ENCODE measurements at regions not wholly inside any gene's neighbourhood (a gene's known extent, or its start where the extent isn't known, plus 50 kb on each side); places are given as distances from the start of the nearest gene placed in this dataset.

DNA sequence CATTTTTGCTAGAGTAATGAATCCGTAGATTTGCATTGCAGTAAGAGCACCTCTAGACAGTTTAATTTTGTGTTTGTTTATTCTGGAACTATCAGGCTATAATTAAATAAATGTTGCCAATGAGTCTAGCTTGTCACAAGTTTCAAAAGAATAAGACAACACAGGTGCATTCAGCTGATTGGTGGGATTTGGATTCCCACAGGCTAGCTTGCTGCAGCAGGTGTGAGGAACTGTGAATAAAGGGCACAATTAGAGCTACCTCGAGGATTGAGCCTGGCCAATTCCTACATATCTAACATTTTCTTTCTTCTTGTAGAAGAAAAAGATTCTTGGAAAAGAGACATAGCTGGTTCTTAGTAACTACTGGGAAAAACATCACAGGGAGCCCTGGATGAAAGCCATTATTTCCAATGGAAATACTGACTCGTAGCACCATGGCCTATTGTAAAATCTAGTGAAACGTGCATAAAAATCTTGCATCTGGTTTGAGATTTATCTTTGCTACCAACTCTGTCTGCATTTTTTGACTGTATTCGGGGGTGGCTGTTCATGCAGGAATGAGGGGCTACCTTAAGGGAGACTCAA lies 360.9 kb downstream of the FGF9 start:
- TF ChIP-seq, protein P1, sequence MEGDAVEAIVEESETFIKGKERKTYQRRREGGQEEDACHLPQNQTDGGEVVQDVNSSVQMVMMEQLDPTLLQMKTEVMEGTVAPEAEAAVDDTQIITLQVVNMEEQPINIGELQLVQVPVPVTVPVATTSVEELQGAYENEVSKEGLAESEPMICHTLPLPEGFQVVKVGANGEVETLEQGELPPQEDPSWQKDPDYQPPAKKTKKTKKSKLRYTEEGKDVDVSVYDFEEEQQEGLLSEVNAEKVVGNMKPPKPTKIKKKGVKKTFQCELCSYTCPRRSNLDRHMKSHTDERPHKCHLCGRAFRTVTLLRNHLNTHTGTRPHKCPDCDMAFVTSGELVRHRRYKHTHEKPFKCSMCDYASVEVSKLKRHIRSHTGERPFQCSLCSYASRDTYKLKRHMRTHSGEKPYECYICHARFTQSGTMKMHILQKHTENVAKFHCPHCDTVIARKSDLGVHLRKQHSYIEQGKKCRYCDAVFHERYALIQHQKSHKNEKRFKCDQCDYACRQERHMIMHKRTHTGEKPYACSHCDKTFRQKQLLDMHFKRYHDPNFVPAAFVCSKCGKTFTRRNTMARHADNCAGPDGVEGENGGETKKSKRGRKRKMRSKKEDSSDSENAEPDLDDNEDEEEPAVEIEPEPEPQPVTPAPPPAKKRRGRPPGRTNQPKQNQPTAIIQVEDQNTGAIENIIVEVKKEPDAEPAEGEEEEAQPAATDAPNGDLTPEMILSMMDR (IDR thresholded peaks at IDR 0.05) = no peak
- no peak for TF ChIP-seq POLR2A (IDR thresholded peaks at IDR 0.05)
- WGBS, 4 donors = 51 to 73% (median 65%) methylated on average over 5 of the region's 5 CpGs
- Histone ChIP-seq H3K9me3 (no peaks in the 10 kb centered on the region), H3K27me3 (no peaks in the 10 kb centered on the region), H3K4me3 (no peak overlapping the region), H3K4me1 (no peaks in the 10 kb centered on the region), H3K36me3 (no peaks in the 10 kb centered on the region), H3K27ac (no peak overlapping the region)
- no peak for DNase-seq
- intact Hi-C loops (cut with DNase I) = no loop called here
- no peak for ATAC-seq

DNA sequence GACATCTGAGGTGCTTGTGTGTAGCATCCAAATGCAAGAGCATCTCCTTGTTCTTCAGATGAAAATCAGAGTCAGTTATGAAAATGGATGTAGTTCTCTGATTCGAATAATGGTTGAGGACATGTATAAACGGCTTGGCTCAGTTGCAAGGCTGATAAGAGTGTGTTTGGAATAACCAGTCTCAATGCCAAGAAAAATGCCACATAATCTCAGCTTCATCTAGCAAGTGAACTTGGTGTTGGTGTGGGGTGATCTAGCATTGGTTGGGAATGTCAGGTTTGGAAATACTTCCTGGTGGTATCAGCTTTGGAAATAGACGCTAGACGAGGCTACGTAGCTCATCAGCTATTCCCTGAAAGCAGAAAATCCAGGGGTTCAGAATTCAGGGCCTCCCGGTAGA lies 362.0 kb downstream of the FGF9 start:
- Histone ChIP-seq H3K27me3 (no peaks in the 10 kb centered on the region), H3K4me1 (no peaks in the 10 kb centered on the region), H3K9me3 (no peaks in the 10 kb centered on the region), H3K27ac (no peak overlapping the region), H3K36me3 (no peaks in the 10 kb centered on the region), H3K4me3 (no peak overlapping the region)
- TF ChIP-seq POLR2A (IDR thresholded peaks at IDR 0.05) = no peak
- TF ChIP-seq, protein P1 (IDR thresholded peaks at IDR 0.05) = no peak
- no peak for ATAC-seq
- WGBS, 4 donors = 76 to 87% (median 82%) methylated on average over 6 of the region's 6 CpGs
- DNase-seq = no peak
- intact Hi-C loops (cut with DNase I) = no loop called here

DNA sequence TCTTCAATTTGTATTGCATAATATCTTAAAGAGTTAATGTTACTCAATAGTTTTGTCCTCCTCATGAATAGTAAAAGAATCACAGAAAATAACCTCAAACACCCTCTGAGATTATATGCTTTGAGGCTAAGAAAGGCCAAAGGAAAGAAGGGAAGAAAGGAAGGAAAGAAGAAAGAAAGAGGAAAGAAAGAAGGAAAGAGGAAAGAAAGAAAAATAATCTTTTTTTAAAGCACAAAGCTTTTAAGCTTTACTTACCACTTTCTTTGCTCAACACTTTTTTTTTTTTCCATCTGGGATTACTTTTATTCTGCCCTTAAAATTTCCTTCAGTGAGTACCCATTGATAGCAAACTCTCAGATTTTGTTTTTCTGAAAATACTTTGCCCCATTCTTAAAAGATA lies 369.1 kb downstream of the FGF9 start:
- DNase-seq (no peak), ATAC-seq (no peak)
- Histone ChIP-seq H3K9me3 (peaks cover 0 to 17% (median 0%) of the 10 kb centered on the region in 12 donors), H3K27me3 (no peaks in the 10 kb centered on the region), H3K4me1 (no peaks in the 10 kb centered on the region), H3K27ac (no peak overlapping the region), H3K36me3 (no peaks in the 10 kb centered on the region), H3K4me3 (no peak overlapping the region)
- TF ChIP-seq, protein P1 (IDR thresholded peaks at IDR 0.05) = no peak
- no peak for TF ChIP-seq POLR2A (IDR thresholded peaks at IDR 0.05)
- intact Hi-C loops (cut with DNase I) = no loop called here

DNA sequence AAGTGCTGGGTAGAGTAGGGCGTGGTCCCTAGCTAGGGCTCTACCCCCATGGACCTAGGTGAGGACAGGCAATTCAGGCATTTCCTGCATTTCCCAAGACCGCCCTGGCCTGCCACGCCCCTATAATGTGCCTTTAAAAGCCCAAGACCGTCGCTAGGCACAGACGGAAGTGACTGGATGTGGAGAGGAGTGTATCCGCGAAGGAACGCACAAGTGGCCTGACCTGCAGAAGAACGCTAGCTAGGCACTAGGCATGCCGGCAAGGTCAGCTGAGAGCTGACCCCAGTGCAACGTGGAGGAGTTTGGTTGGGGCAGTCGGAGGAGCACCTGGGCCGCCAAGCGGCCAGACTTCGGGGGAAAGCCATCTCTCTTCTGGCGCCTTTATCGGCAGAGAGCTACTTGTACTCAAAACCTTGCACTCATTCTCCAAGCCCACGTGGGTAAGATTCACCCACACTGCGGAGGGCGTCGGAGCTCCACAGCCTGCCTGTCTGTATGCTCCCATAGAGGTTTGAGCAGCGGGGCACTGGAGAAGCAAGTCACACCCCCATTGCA lies 370.0 kb downstream of the FGF9 start:
- intact Hi-C loops (cut with DNase I) = no loop called here
- TF ChIP-seq, protein P1 (IDR thresholded peaks at IDR 0.05) = no peak
- TF ChIP-seq POLR2A (IDR thresholded peaks at IDR 0.05) = no peak
- no peaks in the 10 kb centered on the region for H3K36me3 ChIP-seq
- H3K9me3 ChIP-seq = peaks cover 0 to 17% (median 0%) of the 10 kb centered on the region in 12 donors
- H3K27ac ChIP-seq = no peak overlapping the region
- peak overlapping the region in 5 of 12 donors; percentile 22 to 29 (median 24) for H3K4me3 ChIP-seq
- H3K27me3 ChIP-seq = no peaks in the 10 kb centered on the region
- H3K4me1 ChIP-seq = no peaks in the 10 kb centered on the region
- 74 to 85% (median 78%) methylated on average over 23 of the region's 23 CpGs for WGBS, 4 donors
- ATAC-seq (peak in 1 of 4 donors; percentile 59), DNase-seq (peak in 1 of 5 donors; percentile 47)
